Globus pallidus (tissue), 1 donor: ENCODE measurements at regions not wholly inside any gene's neighbourhood (a gene's known extent, or its start where the extent isn't known, plus 50 kb on each side); places are given as distances from the start of the nearest gene placed in this dataset.

Source experiments
- DNase-seq: peaks from one replicate; pipeline ENCODE4 v3.0.0-alpha.2; 2015; ENCODE audit warnings: low spot score

- DNase-seq: no peak
These were observed 134.8 kb upstream of the AGAP1 start for GRCh38 chr2:235358981-235359471.

- no peak for DNase-seq
These were observed 133.4 kb upstream of the AGAP1 start for GRCh38 chr2:235360446-235360845.

GRCh38 chr2:235365743-235366142 is 128.1 kb upstream of the AGAP1 start:
- DNase-seq: no peak

GRCh38 chr2:235366390-235366789 is 127.5 kb upstream of the AGAP1 start:
- DNase-seq: no peak

- no peak for DNase-seq
These were observed 127.0 kb upstream of the AGAP1 start for GRCh38 chr2:235366807-235367206.

GRCh38 chr2:235371018-235371417 is 122.8 kb upstream of the AGAP1 start:
- no peak for DNase-seq

- no peak for DNase-seq
These were observed 120.7 kb upstream of the AGAP1 start for GRCh38 chr2:235373171-235373570.

- DNase-seq: no peak
These were observed 116.7 kb upstream of the AGAP1 start for GRCh38 chr2:235377176-235377575.

- DNase-seq: peak; percentile 41
These were observed 115.6 kb upstream of the AGAP1 start for GRCh38 chr2:235378246-235378645.

GRCh38 chr2:235378944-235379343 is 114.9 kb upstream of the AGAP1 start:
- DNase-seq: no peak

GRCh38 chr2:235381261-235381912 is 112.5 kb upstream of the AGAP1 start:
- DNase-seq: no peak

- DNase-seq: no peak
These were observed 111.7 kb upstream of the AGAP1 start for GRCh38 chr2:235382179-235382578.

GRCh38 chr2:235382601-235383000 is 111.2 kb upstream of the AGAP1 start:
- no peak for DNase-seq

GRCh38 chr2:235383272-235383843 is 110.5 kb upstream of the AGAP1 start:
- peak; percentile 38 for DNase-seq

GRCh38 chr2:235384624-235385023 is 109.2 kb upstream of the AGAP1 start:
- DNase-seq: peak; percentile 95

GRCh38 chr2:235389626-235390025 is 104.2 kb upstream of the AGAP1 start:
- DNase-seq: no peak

- peak; percentile 46 for DNase-seq
These were observed 103.6 kb upstream of the AGAP1 start for GRCh38 chr2:235390108-235390815.

GRCh38 chr2:235390816-235391194 is 103.0 kb upstream of the AGAP1 start:
- no peak for DNase-seq

- no peak for DNase-seq
These were observed 101.8 kb upstream of the AGAP1 start for GRCh38 chr2:235391921-235392615.

- no peak for DNase-seq
These were observed 99.5 kb upstream of the AGAP1 start for GRCh38 chr2:235394278-235394828.

- no peak for DNase-seq
These were observed 97.6 kb upstream of the AGAP1 start for GRCh38 chr2:235396071-235396846.

- no peak for DNase-seq
These were observed 95.5 kb upstream of the AGAP1 start for GRCh38 chr2:235398321-235398720.
